Large intestine (tissue), 3 donors: ENCODE measurements at regions not wholly inside any gene's neighbourhood (a gene's known extent, or its start where the extent isn't known, plus 50 kb on each side); places are given as distances from the start of the nearest gene placed in this dataset.

Source experiments
- DNase-seq, 2 donors: peaks; one replicate each; pipeline versions ENCODE4 v3.0.0 to v3.0.0-alpha.2; 2013
- H3K27ac ChIP-seq: one replicate; pipeline ENCODE4 v1.5.1; 2013; ENCODE audit warnings: low read length
- H3K27me3 ChIP-seq: 2 replicates; pipeline ENCODE4 v1.6.1; 2013; ENCODE audit warnings: low read length; ENCODE audit not compliant: control insufficient read depth, insufficient read depth
- H3K36me3 ChIP-seq: 2 replicates; pipeline ENCODE4 v1.6.1; 2013; ENCODE audit warnings: low read length; ENCODE audit not compliant: control insufficient read depth, insufficient read depth
- H3K4me1 ChIP-seq: one replicate; pipeline ENCODE4 v1.6.1; 2013; ENCODE audit warnings: low read length; ENCODE audit not compliant: control insufficient read depth, insufficient read depth
- H3K4me3 ChIP-seq: one replicate; pipeline ENCODE4 v1.5.1; 2013; ENCODE audit warnings: low read length
- H3K9me3 ChIP-seq: one replicate; pipeline ENCODE4 v1.6.1; 2013; ENCODE audit warnings: mild to moderate bottlenecking, low read depth, low read length, moderate library complexity; ENCODE audit not compliant: control insufficient read depth
- WGBS: methylation state at CpG from one replicate; pipeline ENCODE4 v1.1.5; 2013; ENCODE audit warnings: low lambda C conversion rate; ENCODE audit not compliant: insufficient coverage; 5-methylcytosine and 5-hydroxymethylcytosine counted together

- Histone ChIP-seq H3K36me3 (no peaks in the 10 kb centered on the region), H3K27me3 (no peaks in the 10 kb centered on the region), H3K4me3 (no peak overlapping the region), H3K27ac (no peak overlapping the region), H3K4me1 (peaks cover 24% of the 10 kb centered on the region), H3K9me3 (no peaks in the 10 kb centered on the region)
- DNase-seq, result no peak
- 100% methylated on average over 4 of the region's 16 CpGs for WGBS
Observed at GRCh38 chr17:17416400-17417360, 60.1 kb upstream of the MED9 start.

GRCh38 chr17:17417718-17418181 is 59.0 kb upstream of the MED9 start:
- Histone ChIP-seq H3K36me3 (no peaks in the 10 kb centered on the region), H3K27me3 (no peaks in the 10 kb centered on the region), H3K27ac (peak overlapping the region; percentile 10), H3K4me1 (peaks cover 24% of the 10 kb centered on the region), H3K9me3 (no peaks in the 10 kb centered on the region), H3K4me3 (no peak overlapping the region)
- WGBS, result 60% methylated on average over 1 of the region's 5 CpGs
- DNase-seq, result peak; percentile 83

GRCh38 chr17:17419166-17419565 is 57.6 kb upstream of the MED9 start:
- H3K27ac ChIP-seq, result no peak overlapping the region
- no peaks in the 10 kb centered on the region for H3K27me3 ChIP-seq
- peaks cover 24% of the 10 kb centered on the region for H3K4me1 ChIP-seq
- no CpG with 5 or more reads among the region's 2 CpGs for WGBS
- peaks cover 5% of the 10 kb centered on the region for H3K9me3 ChIP-seq
- no peak overlapping the region for H3K4me3 ChIP-seq
- no peaks in the 10 kb centered on the region for H3K36me3 ChIP-seq
- no peak for DNase-seq

GRCh38 chr17:17419631-17420030 is 57.2 kb upstream of the MED9 start:
- Histone ChIP-seq H3K27ac (no peak overlapping the region), H3K9me3 (peaks cover 10% of the 10 kb centered on the region), H3K27me3 (no peaks in the 10 kb centered on the region), H3K36me3 (no peaks in the 10 kb centered on the region), H3K4me1 (peaks cover 24% of the 10 kb centered on the region), H3K4me3 (no peak overlapping the region)
- DNase-seq, result no peak
- no CpG with 5 or more reads among the region's 4 CpGs for WGBS

GRCh38 chr17:17420082-17420481 is 56.7 kb upstream of the MED9 start:
- Histone ChIP-seq H3K4me1 (peaks cover 24% of the 10 kb centered on the region), H3K4me3 (no peak overlapping the region), H3K36me3 (no peaks in the 10 kb centered on the region), H3K9me3 (peaks cover 14% of the 10 kb centered on the region), H3K27ac (no peak overlapping the region), H3K27me3 (no peaks in the 10 kb centered on the region)
- DNase-seq, result no peak
- no CpG with 5 or more reads among the region's 4 CpGs for WGBS

GRCh38 chr17:17420561-17421269 is 56.1 kb upstream of the MED9 start:
- Histone ChIP-seq H3K27me3 (no peaks in the 10 kb centered on the region), H3K27ac (no peak overlapping the region), H3K4me1 (peaks cover 24% of the 10 kb centered on the region), H3K4me3 (no peak overlapping the region), H3K36me3 (no peaks in the 10 kb centered on the region), H3K9me3 (peaks cover 16% of the 10 kb centered on the region)
- DNase-seq, result no peak
- no CpG with 5 or more reads among the region's 16 CpGs for WGBS

GRCh38 chr17:17421346-17422216 is 55.2 kb upstream of the MED9 start:
- DNase-seq, result no peak
- H3K27ac ChIP-seq, result no peak overlapping the region
- no CpG with 5 or more reads among the region's 10 CpGs for WGBS
- peaks cover 16% of the 10 kb centered on the region for H3K9me3 ChIP-seq
- H3K4me1 ChIP-seq, result peaks cover 20% of the 10 kb centered on the region
- H3K4me3 ChIP-seq, result no peak overlapping the region
- no peaks in the 10 kb centered on the region for H3K27me3 ChIP-seq
- H3K36me3 ChIP-seq, result no peaks in the 10 kb centered on the region

- H3K36me3 ChIP-seq, result no peaks in the 10 kb centered on the region
- no peak for DNase-seq
- H3K27ac ChIP-seq, result no peak overlapping the region
- no peaks in the 10 kb centered on the region for H3K27me3 ChIP-seq
- peaks cover 15% of the 10 kb centered on the region for H3K4me1 ChIP-seq
- no CpG with 5 or more reads among the region's 5 CpGs for WGBS
- peaks cover 16% of the 10 kb centered on the region for H3K9me3 ChIP-seq
- H3K4me3 ChIP-seq, result no peak overlapping the region
Observed at GRCh38 chr17:17422217-17422610, 54.6 kb upstream of the MED9 start.

GRCh38 chr17:17422641-17423040 is 54.2 kb upstream of the MED9 start:
- Histone ChIP-seq H3K4me3 (no peak overlapping the region), H3K9me3 (peaks cover 16% of the 10 kb centered on the region), H3K27me3 (no peaks in the 10 kb centered on the region), H3K4me1 (peaks cover 11% of the 10 kb centered on the region), H3K27ac (no peak overlapping the region), H3K36me3 (no peaks in the 10 kb centered on the region)
- DNase-seq, result no peak
- no CpG with 5 or more reads among the region's 7 CpGs for WGBS

- Histone ChIP-seq H3K36me3 (no peaks in the 10 kb centered on the region), H3K27me3 (no peaks in the 10 kb centered on the region), H3K9me3 (peaks cover 16% of the 10 kb centered on the region), H3K4me3 (no peak overlapping the region), H3K27ac (no peak overlapping the region), H3K4me1 (peaks cover 7% of the 10 kb centered on the region)
- WGBS, result no CpG with 5 or more reads among the region's 4 CpGs
- no peak for DNase-seq
Observed at GRCh38 chr17:17423656-17424055, 53.1 kb upstream of the MED9 start.
